ENCODE measurements at regions not wholly inside any gene's neighbourhood (a gene's known extent, or its start where the extent isn't known, plus 50 kb on each side); places are given as distances from the start of the nearest gene placed in this dataset.
A peak's percentile ranks its signal among the peaks of the same experiment; 100 is the strongest.

- DNase-seq, result no peak
Measured at GRCh38 chr10:47145290-47145934, 154.6 kb upstream of the GDF10 start.

GRCh38 chr10:47146572-47146971 lies 153.4 kb upstream of the GDF10 start:
- no peak for DNase-seq

- no peak for DNase-seq
Measured at GRCh38 chr10:47147186-47147585, 152.8 kb upstream of the GDF10 start.

GRCh38 chr10:47150581-47150980 lies 149.4 kb upstream of the GDF10 start:
- no peak for DNase-seq

- DNase-seq, result no peak
Measured at GRCh38 chr10:47151920-47152319, 148.1 kb upstream of the GDF10 start.

GRCh38 chr10:47152861-47153349 lies 147.1 kb upstream of the GDF10 start:
- DNase-seq, result no peak

- DNase-seq, result no peak
Measured at GRCh38 chr10:47154762-47155161, 145.2 kb upstream of the GDF10 start.

GRCh38 chr10:47156873-47157272 lies 143.1 kb upstream of the GDF10 start:
- DNase-seq, result no peak

- no peak for DNase-seq
Measured at GRCh38 chr10:47158116-47159071, 141.6 kb upstream of the GDF10 start.

GRCh38 chr10:47159361-47160260 lies 140.4 kb upstream of the GDF10 start:
- no peak for DNase-seq

- no peak for DNase-seq
Measured at GRCh38 chr10:47160261-47160908, 139.6 kb upstream of the GDF10 start.

- no peak for DNase-seq
Measured at GRCh38 chr10:47160967-47161366, 139.0 kb upstream of the GDF10 start.

- no peak for DNase-seq
Measured at GRCh38 chr10:47161465-47161864, 138.5 kb upstream of the GDF10 start.

- no peak for DNase-seq
Measured at GRCh38 chr10:47164126-47164799, 135.7 kb upstream of the GDF10 start.

- DNase-seq, result no peak
Measured at GRCh38 chr10:47164800-47165128, 135.2 kb upstream of the GDF10 start.

GRCh38 chr10:47165168-47165710 lies 134.8 kb upstream of the GDF10 start:
- DNase-seq, result peak; percentile 26

- peak; percentile 57 for DNase-seq
Measured at GRCh38 chr10:47165711-47166404, 134.1 kb upstream of the GDF10 start.

- no peak for DNase-seq
Measured at GRCh38 chr10:47166405-47166777, 133.6 kb upstream of the GDF10 start.

- DNase-seq, result peak; percentile 6
Measured at GRCh38 chr10:47166808-47167581, 133.0 kb upstream of the GDF10 start.

GRCh38 chr10:47167591-47167990 lies 132.4 kb upstream of the GDF10 start:
- DNase-seq, result no peak
